Activated CD8-positive, alpha-beta memory T cell treated with anti-CD3 and anti-CD28 coated beads, Interleukin-2, amount 50 U/mL, for 1 hour (primary cell): ENCODE measurements at regions not wholly inside any gene's neighbourhood (a gene's known extent, or its start where the extent isn't known, plus 50 kb on each side); places are given as distances from the start of the nearest gene placed in this dataset.
"Not testable (repeated sequence)": the region's sequence is repeated elsewhere in the genome, so short reads cannot be mapped to it uniquely, and the experiment has no call there.

Source experiments
- DNase-seq: peaks from one replicate; pipeline ENCODE4 v3.0.0-alpha.2; 2020; ENCODE audit errors: extremely low read depth

GRCh38 chr15:96166223-96167200 is 164.0 kb upstream of the NR2F2 start:
- no peak for DNase-seq

DNA sequence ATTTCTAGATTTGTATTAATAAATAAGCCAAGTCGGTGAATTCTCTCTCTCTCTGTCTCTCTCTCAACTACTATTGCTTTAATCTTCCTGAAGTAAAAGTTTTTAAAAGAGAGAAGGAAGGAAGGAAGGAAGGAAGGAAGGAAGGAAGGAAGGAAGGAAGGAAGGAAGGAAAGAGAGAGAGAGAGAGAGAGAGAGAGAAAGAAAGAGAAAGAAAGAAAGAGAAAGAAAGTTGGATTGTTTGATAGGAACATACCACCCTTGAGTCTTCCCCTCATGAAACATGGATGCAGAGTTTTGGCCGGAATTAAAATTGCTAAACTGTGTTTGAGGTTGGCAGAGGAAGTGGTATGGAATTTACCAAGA is 159.9 kb upstream of the NR2F2 start:
- DNase-seq, result not testable (repeated sequence)

- no peak for DNase-seq
These were observed 159.3 kb upstream of the NR2F2 start for GRCh38 chr15:96170979-96171739.

GRCh38 chr15:96171853-96172296 is 158.6 kb upstream of the NR2F2 start:
- DNase-seq, result no peak

GRCh38 chr15:96172417-96172816 is 158.1 kb upstream of the NR2F2 start:
- no peak for DNase-seq

DNA sequence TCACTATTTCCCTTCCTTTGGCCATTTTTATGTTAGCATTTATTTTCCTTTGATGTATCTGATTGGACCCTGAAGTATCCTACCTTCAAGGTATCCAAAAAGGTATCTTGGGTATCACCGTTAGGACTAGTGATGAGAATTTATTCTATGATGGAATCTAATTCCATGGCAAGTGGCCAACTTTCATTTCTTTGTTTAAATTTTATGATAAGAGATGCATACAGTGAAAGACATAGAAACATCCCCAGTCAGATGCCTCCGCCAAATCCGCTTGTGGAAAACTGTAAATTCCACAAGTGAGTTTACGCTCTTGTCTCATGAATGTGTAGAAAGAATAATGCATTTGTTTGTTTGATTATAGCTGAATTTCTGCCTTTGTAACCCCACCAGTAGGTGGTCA is 153.7 kb upstream of the NR2F2 start:
- DNase-seq, result no peak

DNA sequence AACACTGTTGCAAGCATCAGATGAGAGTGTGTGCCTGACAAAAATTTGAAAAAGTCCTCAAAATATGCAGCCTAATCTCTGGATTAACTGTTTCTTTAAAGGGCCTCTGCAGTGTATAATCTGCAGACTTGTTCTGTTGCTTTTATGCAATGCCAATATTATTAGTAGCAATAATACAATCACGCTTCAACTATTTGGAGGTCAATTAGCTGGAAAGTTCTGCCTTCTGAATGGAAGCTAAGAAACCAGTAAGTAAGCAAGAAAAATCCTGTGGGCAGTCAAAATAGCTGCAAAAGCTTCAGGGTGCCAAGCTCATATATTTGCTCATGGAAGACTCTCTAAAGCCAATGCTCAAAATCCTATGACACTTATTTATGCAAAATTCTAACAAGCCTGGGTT is 153.2 kb upstream of the NR2F2 start:
- DNase-seq, result no peak

DNA sequence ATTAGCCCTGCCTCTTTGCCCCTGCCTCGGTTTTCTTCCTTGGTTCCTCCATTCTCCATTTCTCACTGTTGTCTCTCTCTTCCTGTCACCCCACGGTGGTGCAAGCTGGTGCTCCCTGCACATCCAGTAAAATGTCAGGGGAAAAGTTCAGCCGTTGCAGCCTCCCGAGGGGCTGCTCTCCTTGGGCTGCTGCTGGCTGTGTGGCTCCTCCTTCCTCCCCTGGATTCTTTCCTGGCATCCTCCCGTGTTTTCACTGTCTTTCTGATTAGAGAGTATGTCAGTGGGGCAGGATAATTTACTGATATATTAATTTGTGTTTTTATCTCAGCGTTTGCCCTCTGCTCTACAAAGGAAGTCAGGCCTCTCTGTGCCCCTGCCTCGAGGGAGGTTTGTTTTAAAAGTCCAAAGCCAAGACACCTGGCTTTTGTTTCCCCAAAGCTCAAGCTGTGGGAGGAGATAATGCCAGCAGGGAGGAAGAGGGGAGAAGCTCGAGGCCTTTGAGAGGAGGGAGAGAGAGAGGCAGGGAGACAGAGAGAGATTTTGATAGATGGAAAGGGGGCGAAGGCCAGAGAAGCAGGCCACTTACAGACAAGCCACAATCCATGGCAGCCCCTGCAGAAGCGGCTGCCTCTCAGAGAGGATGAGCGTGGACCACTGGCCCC is 150.3 kb upstream of the NR2F2 start:
- no peak for DNase-seq

- no peak for DNase-seq
These were observed 149.3 kb upstream of the NR2F2 start for GRCh38 chr15:96181217-96181616.

- DNase-seq, result no peak
These were observed 148.6 kb upstream of the NR2F2 start for GRCh38 chr15:96181873-96182301.

GRCh38 chr15:96182736-96183513 is 147.6 kb upstream of the NR2F2 start:
- no peak for DNase-seq

- DNase-seq, result no peak
These were observed 147.0 kb upstream of the NR2F2 start for GRCh38 chr15:96183514-96183850.

GRCh38 chr15:96183867-96184266 is 146.6 kb upstream of the NR2F2 start:
- DNase-seq, result no peak

- DNase-seq, result no peak
These were observed 146.2 kb upstream of the NR2F2 start for GRCh38 chr15:96184297-96184696.

GRCh38 chr15:96186105-96186504 is 144.4 kb upstream of the NR2F2 start:
- no peak for DNase-seq

DNA sequence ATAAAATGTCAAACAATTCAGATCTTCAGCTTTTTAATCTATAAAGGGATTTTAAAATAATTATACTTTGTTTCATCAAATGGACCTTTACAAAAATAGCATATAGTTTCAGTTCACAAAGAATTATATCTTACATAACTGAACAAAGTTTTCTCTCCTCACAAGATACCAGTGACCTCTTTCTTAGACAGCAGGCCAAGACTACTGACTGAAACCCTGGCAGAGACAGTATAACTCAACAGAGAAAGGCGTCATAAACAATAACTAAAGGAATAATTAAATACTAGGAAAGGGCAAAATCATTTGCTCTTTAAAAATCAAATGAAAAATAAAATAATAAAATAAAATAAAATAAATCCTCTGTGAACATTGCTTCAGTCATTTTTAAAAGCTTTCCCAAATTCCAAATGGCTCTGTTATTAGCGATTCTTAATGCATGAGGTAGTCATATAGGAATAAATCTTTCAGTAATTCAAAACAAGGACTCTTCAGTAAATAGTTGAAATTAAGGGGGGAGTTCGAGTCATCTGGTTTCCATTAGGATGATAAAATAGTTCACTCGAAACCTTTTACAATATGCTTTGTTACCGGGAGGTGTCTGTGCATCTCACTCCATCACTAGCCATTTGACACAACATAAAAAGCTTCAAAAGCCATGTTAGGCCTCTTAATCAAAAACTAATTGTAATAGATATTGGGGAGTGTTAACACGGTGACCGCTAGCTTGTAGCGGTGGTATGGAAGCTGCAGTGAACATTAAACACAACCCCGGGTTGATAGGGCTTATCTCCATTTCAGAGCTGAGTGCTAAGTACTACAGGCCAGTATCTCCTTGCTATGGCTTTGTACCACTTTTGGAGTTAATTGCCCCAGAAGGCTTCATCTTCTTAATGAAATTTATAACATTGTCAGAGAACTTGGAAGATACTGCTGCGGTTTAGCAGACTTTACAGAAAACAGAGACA is 142.9 kb upstream of the NR2F2 start:
- DNase-seq, result no peak

DNA sequence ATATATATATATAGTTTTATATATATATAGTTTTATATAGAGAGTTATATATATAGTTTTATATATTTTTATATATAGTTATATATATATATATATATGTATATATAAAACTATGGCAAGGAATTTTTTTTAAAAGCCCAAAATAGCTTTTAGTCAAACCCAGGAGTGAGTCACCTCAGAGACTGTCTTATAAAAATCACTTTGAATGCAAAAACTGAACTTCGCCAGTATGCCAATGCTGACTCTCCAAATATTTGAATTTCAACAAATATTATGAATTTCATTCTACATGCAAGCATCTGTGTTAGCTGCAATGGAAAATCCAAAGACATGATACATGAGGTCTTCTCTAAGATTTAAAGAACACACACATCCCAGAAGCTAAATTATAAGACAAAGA is 132.8 kb upstream of the NR2F2 start:
- no peak for DNase-seq

DNA sequence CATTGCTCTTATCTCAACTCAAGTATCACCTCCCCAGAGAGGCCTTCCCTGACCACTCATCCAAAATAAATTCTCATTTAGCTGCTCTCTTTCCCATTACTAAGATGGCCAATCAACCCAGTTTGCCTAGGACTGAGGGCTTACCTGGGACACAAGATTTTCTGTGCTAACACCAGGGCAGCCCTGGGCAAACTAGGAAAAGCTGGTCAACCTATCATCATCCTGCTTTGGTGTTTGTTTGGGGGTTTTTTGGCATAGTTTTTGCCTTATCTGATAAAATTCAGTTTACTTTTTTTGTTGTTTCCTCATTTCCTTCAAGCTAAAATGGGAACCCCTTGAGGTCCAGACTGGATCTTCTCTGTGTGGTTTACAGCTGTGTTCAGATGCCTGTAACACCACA is 131.4 kb upstream of the NR2F2 start:
- DNase-seq, result no peak

- no peak for DNase-seq
These were observed 130.0 kb upstream of the NR2F2 start for GRCh38 chr15:96200357-96200967.

GRCh38 chr15:96201696-96202095 is 128.8 kb upstream of the NR2F2 start:
- no peak for DNase-seq
